Astrocyte of the spinal cord (primary cell): ENCODE measurements at regions not wholly inside any gene's neighbourhood (a gene's known extent, or its start where the extent isn't known, plus 50 kb on each side); places are given as distances from the start of the nearest gene placed in this dataset.
"Not testable (repeated sequence)": the region's sequence is repeated elsewhere in the genome, so short reads cannot be mapped to it uniquely, and the experiment has no call there.

Experiments used
- DNase-seq: peaks from one replicate; pipeline ENCODE4 v3.0.0; 2011; ENCODE audit warnings: low read depth, low spot score
- H3K4me3 ChIP-seq: 2 replicates; pipeline ENCODE4 v1.5.1; 2011; ENCODE audit warnings: low read depth, mild to moderate bottlenecking, low read length, moderate library complexity
- CTCF ChIP-seq: IDR thresholded peaks from 2 replicates; pipeline ENCODE4 v1.5.1; 2012; ENCODE audit warnings: low read depth, mild to moderate bottlenecking, low read length, inconsistent platforms
- in situ Hi-C: cut with HindIII; loops from 2 replicates; pipeline ENCODE4 v1.10.0; 2017; ENCODE audit warnings: low sequenced_read_pairs

DNA sequence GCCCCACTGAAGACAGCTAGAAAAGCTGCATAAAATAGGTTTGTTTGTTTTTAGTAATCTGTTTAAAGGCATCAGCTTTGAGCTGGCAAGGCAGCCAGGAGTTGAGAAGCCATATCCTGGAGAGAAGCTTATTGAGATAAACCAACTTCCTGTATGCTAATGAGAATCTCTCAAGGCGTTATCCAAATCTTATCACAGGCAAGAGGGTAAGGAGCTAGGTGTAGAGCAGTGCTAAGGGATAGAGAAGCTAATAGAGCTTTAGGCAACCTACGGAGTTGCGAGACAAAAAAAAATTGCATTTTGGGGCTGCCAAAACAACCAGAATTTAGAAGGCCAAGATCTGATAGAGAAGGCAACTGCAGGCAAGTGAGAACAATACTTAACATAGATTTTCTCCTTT, 641.6 kb downstream of the SH2D4B start:
- no peak for TF ChIP-seq CTCF
- H3K4me3 ChIP-seq: no peak overlapping the region
- no peak for DNase-seq
- in situ Hi-C loops: no loop called here

DNA sequence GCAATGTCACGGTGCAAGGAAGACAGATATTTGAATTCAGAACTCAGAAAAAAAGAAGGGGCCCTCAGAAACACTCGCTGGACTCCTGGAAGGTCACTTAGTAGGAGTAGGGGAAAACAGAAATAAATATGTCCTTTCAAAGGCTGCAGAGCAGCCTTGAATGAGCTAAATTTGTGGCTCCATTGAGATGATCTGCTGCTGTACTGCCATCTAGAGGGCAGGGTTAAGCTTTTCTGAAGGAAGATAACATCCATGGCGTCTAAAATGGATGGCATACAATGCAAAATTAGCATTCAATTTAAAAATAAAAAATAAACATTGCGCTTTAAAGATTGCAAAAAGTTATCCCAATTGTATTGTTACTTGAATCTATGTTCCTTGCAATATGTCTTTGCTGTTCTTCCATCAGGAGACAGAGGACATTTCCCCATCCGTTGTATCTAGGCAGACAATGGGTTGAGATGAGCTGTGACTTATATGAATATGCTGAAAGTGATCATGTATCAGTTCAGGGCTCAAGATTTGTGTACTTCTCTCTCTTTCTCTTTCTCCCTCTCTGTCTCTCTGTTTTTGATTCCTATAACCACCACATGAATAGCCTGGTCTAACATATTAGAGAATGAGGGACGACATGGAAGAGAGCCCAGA, 642.2 kb downstream of the SH2D4B start:
- in situ Hi-C loops: no loop called here
- H3K4me3 ChIP-seq: no peak overlapping the region
- peak; percentile 42 for TF ChIP-seq CTCF
- DNase-seq: peak; percentile 3

GRCh38 chr10:81182296-81182695, 644.6 kb downstream of the SH2D4B start:
- DNase-seq: no peak
- H3K4me3 ChIP-seq: no peak overlapping the region
- TF ChIP-seq CTCF: no peak
- in situ Hi-C loops: no loop called here

DNA sequence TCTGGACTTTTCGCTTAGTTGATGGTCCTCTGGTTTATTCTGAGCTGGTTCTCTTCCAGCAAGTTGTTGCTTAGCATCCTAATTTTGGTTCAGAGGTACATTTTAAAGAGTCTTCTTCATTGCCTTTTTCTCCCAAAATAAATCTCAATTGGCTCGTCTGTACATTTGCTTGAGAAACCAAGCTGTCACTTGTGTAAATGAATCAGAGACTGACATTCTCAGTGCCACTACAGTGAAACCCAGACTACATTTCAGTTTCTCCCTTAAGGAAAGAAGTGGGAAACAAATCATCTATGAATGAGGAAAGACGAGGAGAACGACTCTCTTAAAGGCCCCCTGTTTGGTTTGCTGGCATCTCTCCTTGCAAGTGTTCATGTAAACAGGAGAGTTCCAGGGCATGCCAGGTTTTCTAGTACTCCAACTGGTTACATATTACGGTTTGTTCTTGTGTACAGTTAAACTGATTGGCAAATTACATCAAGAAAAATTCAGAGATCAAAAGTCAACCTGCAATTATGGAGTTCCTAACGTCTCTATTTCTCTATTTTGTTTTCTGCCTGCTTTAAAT, 654.6 kb downstream of the SH2D4B start:
- DNase-seq: no peak
- in situ Hi-C loops: no loop called here
- TF ChIP-seq CTCF: no peak
- H3K4me3 ChIP-seq: no peak overlapping the region

DNA sequence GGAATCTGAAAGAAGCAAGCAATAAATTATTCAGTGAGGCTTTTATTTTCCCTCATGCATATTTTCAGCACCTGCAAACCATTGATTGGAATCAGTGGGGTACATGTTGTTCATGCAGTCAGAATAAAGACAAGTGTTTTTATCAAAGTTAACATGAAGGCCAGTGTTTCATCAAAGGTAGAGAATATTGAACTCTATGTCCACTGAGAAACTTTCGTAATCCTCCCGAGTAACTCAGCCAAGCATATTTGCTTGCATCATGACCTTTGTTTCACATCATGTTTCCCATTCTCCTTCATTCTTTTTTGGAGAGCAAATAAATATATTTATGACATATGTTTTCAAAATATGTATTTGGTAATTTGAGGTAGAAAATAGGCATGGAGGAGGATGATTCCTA, 663.1 kb downstream of the SH2D4B start:
- no peak for TF ChIP-seq CTCF
- DNase-seq: no peak
- in situ Hi-C loops: no loop called here
- no peak overlapping the region for H3K4me3 ChIP-seq

GRCh38 chr10:81207359-81207758, 667.6 kb upstream of the NRG3 start:
- H3K4me3 ChIP-seq, in situ Hi-C loops: not testable (repeated sequence)

GRCh38 chr10:81213370-81213769, 661.6 kb upstream of the NRG3 start:
- no peak for TF ChIP-seq CTCF
- in situ Hi-C loops: no loop called here
- DNase-seq: no peak
- no peak overlapping the region for H3K4me3 ChIP-seq

More at GRCh38 chr10:81207359-81207758, 667.6 kb upstream of the NRG3 start:
- DNase-seq: not testable (repeated sequence)
